ENCODE measurements at regions not wholly inside any gene's neighbourhood (a gene's known extent, or its start where the extent isn't known, plus 50 kb on each side); places are given as distances from the start of the nearest gene placed in this dataset.

- no peak for TF ChIP-seq CTCF (IDR thresholded peaks at IDR 0.05; ENCODE audit: low read length)
- TF ChIP-seq EZH2 (IDR thresholded peaks at IDR 0.05; ENCODE audit: borderline replicate concordance, low read length): no peak
Measured at GRCh38 chr6:159506048-159506447, 187.0 kb downstream of the SOD2 start.
